ENCODE measurements at regions not wholly inside any gene's neighbourhood (a gene's known extent, or its start where the extent isn't known, plus 50 kb on each side); places are given as distances from the start of the nearest gene placed in this dataset.

- no peaks in the 10 kb centered on the region for H3K9me3 ChIP-seq (ENCODE audit: insufficient read depth, low read depth, low read length)
- no peaks in the 10 kb centered on the region for H3K36me3 ChIP-seq (ENCODE audit: insufficient read depth, low read length)
- no peaks in the 10 kb centered on the region for H3K79me2 ChIP-seq (ENCODE audit: insufficient read depth, low read length)
- H4K20me1 ChIP-seq (ENCODE audit: insufficient read depth, low read length, poor library complexity, severe bottlenecking), result no peaks in the 10 kb centered on the region
- TF ChIP-seq EZH2phosphoT487 (IDR thresholded peaks at IDR 0.05; ENCODE audit: borderline replicate concordance) (no peak), CTCF (conservative IDR thresholded peaks at IDR 0.05; ENCODE audit: low read length) (no peak)
- H3K9me2 ChIP-seq (replicated peaks; ENCODE audit: low read depth, low read length), result no peaks in the 10 kb centered on the region
- no peak overlapping the region for H3K9ac ChIP-seq (ENCODE audit: low read depth, low read length, poor library complexity, severe bottlenecking)
- no peaks in the 10 kb centered on the region for H3F3A ChIP-seq (ENCODE audit: low read depth)
- no peaks in the 10 kb centered on the region for H3K27me3 ChIP-seq (ENCODE audit: insufficient read depth, low read length, poor library complexity, severe bottlenecking)
- H3K4me1 ChIP-seq (ENCODE audit: insufficient read depth, low read length, poor library complexity, severe bottlenecking), result no peaks in the 10 kb centered on the region
- H2AFZ ChIP-seq (ENCODE audit: low read length), result no peak overlapping the region
- no peak overlapping the region for H3K4me3 ChIP-seq (ENCODE audit: low read length, poor library complexity, severe bottlenecking)
- H3K4me2 ChIP-seq (ENCODE audit: low read depth, low read length, poor library complexity, severe bottlenecking), result no peak overlapping the region
Measured at GRCh38 chr10:121322046-121322445, 276.2 kb downstream of the FGFR2 start.

GRCh38 chr10:121322776-121323175 is 275.5 kb downstream of the FGFR2 start:
- H3K9me2 ChIP-seq (replicated peaks; ENCODE audit: low read depth, low read length), result no peaks in the 10 kb centered on the region
- no peaks in the 10 kb centered on the region for H3K27me3 ChIP-seq (ENCODE audit: insufficient read depth, low read length, poor library complexity, severe bottlenecking)
- no peaks in the 10 kb centered on the region for H3K36me3 ChIP-seq (ENCODE audit: insufficient read depth, low read length)
- no peaks in the 10 kb centered on the region for H3K9me3 ChIP-seq (ENCODE audit: insufficient read depth, low read depth, low read length)
- no peak overlapping the region for H3K4me2 ChIP-seq (ENCODE audit: low read depth, low read length, poor library complexity, severe bottlenecking)
- H3K79me2 ChIP-seq (ENCODE audit: insufficient read depth, low read length), result no peaks in the 10 kb centered on the region
- H3K9ac ChIP-seq (ENCODE audit: low read depth, low read length, poor library complexity, severe bottlenecking), result no peak overlapping the region
- no peak overlapping the region for H2AFZ ChIP-seq (ENCODE audit: low read length)
- no peaks in the 10 kb centered on the region for H3F3A ChIP-seq (ENCODE audit: low read depth)
- no peaks in the 10 kb centered on the region for H4K20me1 ChIP-seq (ENCODE audit: insufficient read depth, low read length, poor library complexity, severe bottlenecking)
- H3K4me3 ChIP-seq (ENCODE audit: low read length, poor library complexity, severe bottlenecking), result no peak overlapping the region
- H3K4me1 ChIP-seq (ENCODE audit: insufficient read depth, low read length, poor library complexity, severe bottlenecking), result no peaks in the 10 kb centered on the region
- TF ChIP-seq EZH2phosphoT487 (IDR thresholded peaks at IDR 0.05; ENCODE audit: borderline replicate concordance) (no peak), CTCF (conservative IDR thresholded peaks at IDR 0.05; ENCODE audit: low read length) (no peak)

- H2AFZ ChIP-seq (ENCODE audit: low read length), result no peak overlapping the region
- H3K4me2 ChIP-seq (ENCODE audit: low read depth, low read length, poor library complexity, severe bottlenecking), result no peak overlapping the region
- no peak overlapping the region for H3K4me3 ChIP-seq (ENCODE audit: low read length, poor library complexity, severe bottlenecking)
- no peaks in the 10 kb centered on the region for H3K9me3 ChIP-seq (ENCODE audit: insufficient read depth, low read depth, low read length)
- H3K27me3 ChIP-seq (ENCODE audit: insufficient read depth, low read length, poor library complexity, severe bottlenecking), result no peaks in the 10 kb centered on the region
- no peaks in the 10 kb centered on the region for H3K9me2 ChIP-seq (replicated peaks; ENCODE audit: low read depth, low read length)
- H3F3A ChIP-seq (ENCODE audit: low read depth), result no peaks in the 10 kb centered on the region
- H3K79me2 ChIP-seq (ENCODE audit: insufficient read depth, low read length), result no peaks in the 10 kb centered on the region
- H3K4me1 ChIP-seq (ENCODE audit: insufficient read depth, low read length, poor library complexity, severe bottlenecking), result no peaks in the 10 kb centered on the region
- no peak for TF ChIP-seq CTCF (conservative IDR thresholded peaks at IDR 0.05; ENCODE audit: low read length)
- TF ChIP-seq EZH2phosphoT487 (IDR thresholded peaks at IDR 0.05; ENCODE audit: borderline replicate concordance), result no peak
- no peaks in the 10 kb centered on the region for H4K20me1 ChIP-seq (ENCODE audit: insufficient read depth, low read length, poor library complexity, severe bottlenecking)
- H3K9ac ChIP-seq (ENCODE audit: low read depth, low read length, poor library complexity, severe bottlenecking), result no peak overlapping the region
- H3K36me3 ChIP-seq (ENCODE audit: insufficient read depth, low read length), result no peaks in the 10 kb centered on the region
Measured at GRCh38 chr10:121323443-121323842, 274.8 kb downstream of the FGFR2 start.
